SK-N-MC (cell line): ENCODE measurements at regions not wholly inside any gene's neighbourhood (a gene's known extent, or its start where the extent isn't known, plus 50 kb on each side); places are given as distances from the start of the nearest gene placed in this dataset.

ENCODE experiments used
- EZH2 ChIP-seq: fragments of 200-600 bp; sonication (generic); IDR thresholded peaks from one replicate; pipeline ENCODE4 v1.6.1; 2017; ENCODE audit warnings: antibody characterized with exemption
- FOXP2 ChIP-seq: optimal IDR thresholded peaks from 2 replicates; pipeline ENCODE3; 2011; ENCODE audit warnings: mild to moderate bottlenecking, moderate library complexity; ENCODE audit not compliant: insufficient read depth; ENCODE audit errors: extremely low read length, control extremely low read depth
- POLR2AphosphoS5 ChIP-seq: IDR thresholded peaks from 2 replicates; pipeline ENCODE4 v1.6.1; 2012; ENCODE audit warnings: mild to moderate bottlenecking, low read depth, low read length, borderline replicate concordance

GRCh38 chr6:68031054-68031453 lies 604.0 kb upstream of the ADGRB3 start:
- TF ChIP-seq EZH2: no peak
- no peak for TF ChIP-seq POLR2AphosphoS5
- no peak for TF ChIP-seq FOXP2
